ENCODE measurements at regions not wholly inside any gene's neighbourhood (a gene's known extent, or its start where the extent isn't known, plus 50 kb on each side); places are given as distances from the start of the nearest gene placed in this dataset.

DNA sequence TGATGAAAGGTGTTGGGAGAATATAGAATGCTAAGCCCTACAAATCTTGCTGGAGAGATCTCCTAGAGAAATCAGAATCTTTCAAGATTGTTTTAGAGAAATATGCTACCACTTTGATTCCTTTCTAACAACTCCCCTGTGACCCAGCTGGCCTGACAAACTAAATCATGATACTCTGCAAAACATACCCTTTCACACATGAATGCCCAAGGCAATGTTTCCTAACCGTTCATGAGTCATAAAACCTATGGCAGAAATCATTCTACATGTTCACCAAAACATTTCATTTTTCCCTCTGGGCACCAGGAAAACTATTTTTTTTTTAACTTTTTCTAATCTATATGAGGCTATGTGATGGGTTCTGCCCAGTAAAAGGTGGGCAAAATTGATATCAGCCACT lies 77.8 kb upstream of the SETBP1 start:
- 100% methylated on average over 1 of the region's 1 CpG for WGBS
- no peak for DNase-seq (ENCODE audit: extremely low spot score)

DNA sequence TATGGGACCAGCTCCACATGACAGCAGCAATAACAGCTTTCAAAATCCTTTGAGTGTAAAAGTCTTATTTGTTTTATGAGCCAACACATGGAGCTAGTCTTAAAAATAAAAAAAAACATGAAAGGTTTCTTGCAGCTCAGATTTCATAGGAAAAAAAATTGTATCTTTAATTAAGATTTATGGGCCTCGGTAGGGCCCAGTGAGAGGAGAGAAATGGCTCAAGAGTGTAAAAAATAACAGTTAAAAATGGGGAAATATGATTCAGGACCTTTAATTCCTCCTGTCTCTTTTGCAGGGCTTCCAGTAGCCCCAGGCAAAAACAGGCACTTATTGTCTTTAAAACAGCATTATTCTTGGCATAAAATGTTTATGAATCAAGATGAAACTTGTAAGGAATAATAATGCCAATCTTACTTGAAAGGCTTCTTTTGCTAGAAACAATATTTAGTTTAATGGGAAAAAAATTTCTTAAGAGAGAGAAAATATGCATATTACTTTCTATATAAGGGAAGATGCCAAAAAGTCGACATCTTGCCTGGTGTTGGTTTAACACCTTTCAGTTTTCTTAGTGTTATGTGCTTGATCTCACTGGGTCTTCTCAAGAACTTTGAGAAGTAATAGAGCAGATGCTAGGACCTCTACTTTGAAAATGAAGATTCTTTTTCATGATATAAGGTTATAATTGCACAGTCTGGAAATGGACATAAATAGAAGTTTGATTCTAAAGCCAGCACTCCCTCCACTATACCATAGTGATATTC lies 71.3 kb upstream of the SETBP1 start:
- no peak for DNase-seq (ENCODE audit: extremely low spot score)
- WGBS: 56% methylated on average over 2 of the region's 2 CpGs
- TF ChIP-seq, protein P1, sequence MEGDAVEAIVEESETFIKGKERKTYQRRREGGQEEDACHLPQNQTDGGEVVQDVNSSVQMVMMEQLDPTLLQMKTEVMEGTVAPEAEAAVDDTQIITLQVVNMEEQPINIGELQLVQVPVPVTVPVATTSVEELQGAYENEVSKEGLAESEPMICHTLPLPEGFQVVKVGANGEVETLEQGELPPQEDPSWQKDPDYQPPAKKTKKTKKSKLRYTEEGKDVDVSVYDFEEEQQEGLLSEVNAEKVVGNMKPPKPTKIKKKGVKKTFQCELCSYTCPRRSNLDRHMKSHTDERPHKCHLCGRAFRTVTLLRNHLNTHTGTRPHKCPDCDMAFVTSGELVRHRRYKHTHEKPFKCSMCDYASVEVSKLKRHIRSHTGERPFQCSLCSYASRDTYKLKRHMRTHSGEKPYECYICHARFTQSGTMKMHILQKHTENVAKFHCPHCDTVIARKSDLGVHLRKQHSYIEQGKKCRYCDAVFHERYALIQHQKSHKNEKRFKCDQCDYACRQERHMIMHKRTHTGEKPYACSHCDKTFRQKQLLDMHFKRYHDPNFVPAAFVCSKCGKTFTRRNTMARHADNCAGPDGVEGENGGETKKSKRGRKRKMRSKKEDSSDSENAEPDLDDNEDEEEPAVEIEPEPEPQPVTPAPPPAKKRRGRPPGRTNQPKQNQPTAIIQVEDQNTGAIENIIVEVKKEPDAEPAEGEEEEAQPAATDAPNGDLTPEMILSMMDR (IDR thresholded peaks at IDR 0.05): no peak
- no peak for TF ChIP-seq EP300 (IDR thresholded peaks at IDR 0.05)
- TF ChIP-seq POLR2A (IDR thresholded peaks at IDR 0.05; ENCODE audit: low read depth): no peak
- no peak for TF ChIP-seq POLR2AphosphoS5 (IDR thresholded peaks at IDR 0.05)
- no peaks in the 10 kb centered on the region for H3K27me3 ChIP-seq
- no peaks in the 10 kb centered on the region for H3K4me1 ChIP-seq
- no peaks in the 10 kb centered on the region for H3K9me3 ChIP-seq
- no peak overlapping the region for H3K27ac ChIP-seq (replicated peaks in 1 of 4)
- H3K36me3 ChIP-seq: no peaks in the 10 kb centered on the region
- no peak overlapping the region for H3K4me3 ChIP-seq
- intact Hi-C loops (cut with DNase I): no loop called here

More for the DNA sequence above, 77.8 kb upstream of the SETBP1 start:
- H3K27me3 ChIP-seq: no peaks in the 10 kb centered on the region
- peaks cover 8 to 17% (median 15%) of the 10 kb centered on the region in 4 donors for H3K4me1 ChIP-seq
- TF ChIP-seq, protein P1 (IDR thresholded peaks at IDR 0.05): no peak
- no peak for TF ChIP-seq POLR2A (IDR thresholded peaks at IDR 0.05; ENCODE audit: low read depth)
- no peak for TF ChIP-seq EP300 (IDR thresholded peaks at IDR 0.05)
- no peaks in the 10 kb centered on the region for H3K9me3 ChIP-seq
- intact Hi-C loops (cut with DNase I): no loop called here
- no peaks in the 10 kb centered on the region for H3K36me3 ChIP-seq
- H3K27ac ChIP-seq (replicated peaks in 1 of 4): no peak overlapping the region
- no peak overlapping the region for H3K4me3 ChIP-seq

DNA sequence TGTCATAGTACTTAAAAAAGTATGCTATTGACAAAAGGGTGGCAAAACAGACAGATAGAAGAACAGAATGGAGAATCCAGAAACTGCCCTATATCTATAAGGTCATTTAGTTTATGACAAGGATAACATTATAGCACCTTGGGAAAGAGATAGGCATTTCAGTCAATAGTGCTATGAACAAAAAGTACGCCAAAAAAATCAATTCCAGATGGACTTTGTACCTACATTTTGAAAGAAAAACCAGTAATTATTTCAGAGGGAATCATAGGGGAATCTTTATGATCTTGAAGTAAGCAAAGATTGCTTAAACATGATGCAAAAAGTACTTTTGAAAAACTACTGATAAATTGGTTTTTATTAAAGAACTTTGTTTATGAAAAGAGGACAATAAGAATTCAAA lies 59.9 kb upstream of the SETBP1 start:
- intact Hi-C loops (cut with DNase I): no loop called here
- TF ChIP-seq POLR2AphosphoS5 (IDR thresholded peaks at IDR 0.05) (no peak), POLR2A (IDR thresholded peaks at IDR 0.05; ENCODE audit: low read depth) (no peak), EP300 (IDR thresholded peaks at IDR 0.05) (no peak)
- no peak overlapping the region for H3K4me3 ChIP-seq

DNA sequence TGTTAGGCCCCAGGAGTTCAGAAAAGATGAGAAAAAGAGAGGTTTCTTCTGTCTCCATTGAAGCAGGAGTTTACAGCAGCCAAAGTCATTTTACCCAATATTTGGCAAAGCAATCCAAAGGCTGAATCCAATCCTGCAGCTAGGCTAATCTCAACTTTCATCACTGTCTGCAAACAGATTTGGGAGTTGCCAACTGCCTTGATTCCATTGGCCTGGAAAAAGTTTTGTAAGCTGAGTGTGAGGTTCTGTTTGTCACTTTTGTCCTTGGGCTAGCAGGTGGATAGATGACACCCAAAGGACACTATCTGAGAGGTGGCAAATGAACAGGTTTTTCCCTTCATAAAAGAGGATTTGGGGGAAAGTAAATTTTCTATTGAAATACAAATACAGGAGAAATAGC lies 56.6 kb upstream of the SETBP1 start:
- H3K4me1 ChIP-seq: no peaks in the 10 kb centered on the region
- no peak overlapping the region for H3K27ac ChIP-seq (replicated peaks in 1 of 4)
- no peaks in the 10 kb centered on the region for H3K36me3 ChIP-seq
- no peak for DNase-seq (ENCODE audit: extremely low spot score)
- H3K4me3 ChIP-seq: no peak overlapping the region
- no peaks in the 10 kb centered on the region for H3K27me3 ChIP-seq
- no peaks in the 10 kb centered on the region for H3K9me3 ChIP-seq
- TF ChIP-seq POLR2AphosphoS5 (IDR thresholded peaks at IDR 0.05): no peak
- no peak for TF ChIP-seq EP300 (IDR thresholded peaks at IDR 0.05)
- no peak for TF ChIP-seq POLR2A (IDR thresholded peaks at IDR 0.05; ENCODE audit: low read depth)
- TF ChIP-seq, protein P1 (IDR thresholded peaks at IDR 0.05): no peak
- intact Hi-C loops (cut with DNase I): no loop called here

More for the DNA sequence above, 59.9 kb upstream of the SETBP1 start:
- 96% methylated on average over 1 of the region's 1 CpG for WGBS
- no peak overlapping the region for H3K27ac ChIP-seq (replicated peaks in 1 of 4)
- H3K36me3 ChIP-seq: no peaks in the 10 kb centered on the region
- H3K9me3 ChIP-seq: no peaks in the 10 kb centered on the region
- H3K4me1 ChIP-seq: no peaks in the 10 kb centered on the region
- H3K27me3 ChIP-seq: no peaks in the 10 kb centered on the region
- DNase-seq (ENCODE audit: extremely low spot score): no peak

DNA sequence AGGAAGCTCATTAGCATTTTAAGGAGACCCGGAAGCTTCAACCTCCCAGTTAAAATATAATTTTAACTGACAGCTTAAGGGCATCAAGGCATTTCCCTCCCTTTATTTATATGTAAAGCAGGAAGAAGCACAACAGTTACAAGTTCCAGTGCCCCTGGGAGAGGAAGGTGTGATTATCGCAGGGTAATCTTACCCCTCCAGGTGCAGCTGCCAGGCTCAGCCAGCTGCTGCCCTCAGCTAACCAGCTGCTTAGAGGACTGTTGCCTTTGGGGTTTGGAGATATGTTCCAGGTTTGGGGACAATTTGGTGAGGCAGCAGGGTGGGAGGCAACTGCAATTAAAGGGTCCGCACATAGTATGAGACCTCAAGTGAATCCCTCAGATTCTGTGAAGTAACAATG lies 55.3 kb upstream of the SETBP1 start:
- H3K27ac ChIP-seq (replicated peaks in 1 of 4): no peak overlapping the region
- no peaks in the 10 kb centered on the region for H3K4me1 ChIP-seq
- no peaks in the 10 kb centered on the region for H3K9me3 ChIP-seq
- H3K36me3 ChIP-seq: no peaks in the 10 kb centered on the region
- WGBS: 95% methylated on average over 3 of the region's 3 CpGs
- H3K27me3 ChIP-seq: no peaks in the 10 kb centered on the region
- no peak overlapping the region for H3K4me3 ChIP-seq
- intact Hi-C loops (cut with DNase I): no loop called here
- TF ChIP-seq POLR2A (IDR thresholded peaks at IDR 0.05; ENCODE audit: low read depth) (no peak), POLR2AphosphoS5 (IDR thresholded peaks at IDR 0.05) (no peak), EP300 (IDR thresholded peaks at IDR 0.05) (no peak)
- TF ChIP-seq, protein P1 (IDR thresholded peaks at IDR 0.05): no peak
- no peak for DNase-seq (ENCODE audit: extremely low spot score)
